Body of pancreas (tissue), 4 donors: ENCODE measurements at regions not wholly inside any gene's neighbourhood (a gene's known extent, or its start where the extent isn't known, plus 50 kb on each side); places are given as distances from the start of the nearest gene placed in this dataset.

Experiments used
- ATAC-seq: fragments of 150-250 bp; one replicate; pipeline ENCODE4 v1.9.1; 2016
- DNase-seq, 4 donors: peaks; one replicate each; pipeline ENCODE4 v3.0.0-alpha.2; 2019
- H3K27ac ChIP-seq, 4 donors: fragments of 200-600 bp; sonication (generic); 1 replicate in 3 of 4; 2 replicates in 1 of 4; pipeline versions ENCODE4 v1.5.1 to v1.6.1; 2016 to 2019; ENCODE audit warnings: mild to moderate bottlenecking in 1 of 4, mixed read lengths in 1 of 4, moderate library complexity in 1 of 4
- H3K27me3 ChIP-seq, 2 donors: fragments of 200-600 bp; sonication (generic); one replicate each; pipeline ENCODE4 v1.6.0; 2016; ENCODE audit warnings: mild to moderate bottlenecking in 1 of 2
- H3K36me3 ChIP-seq, 2 donors: fragments of 200-600 bp; sonication (generic); replicated peaks in 1 of 2; 2 replicates each; pipeline ENCODE4 v1.5.1; 2016; ENCODE audit warnings: low read depth in 2 of 2; ENCODE audit not compliant: insufficient read depth in 1 of 2
- H3K4me1 ChIP-seq: fragments of 200-600 bp; sonication (generic); one replicate; pipeline ENCODE4 v1.6.0; 2016
- H3K4me3 ChIP-seq, 2 donors: fragments of 200-600 bp; sonication (generic); 1 replicate in 1 of 2; 2 replicates in 1 of 2; pipeline ENCODE4 v1.5.1; 2016 to 2019
- H3K9me3 ChIP-seq, 3 donors: fragments of 200-600 bp; sonication (generic); 1 replicate in 2 of 3; 2 replicates in 1 of 3; pipeline ENCODE4 v1.5.1; 2016
- CTCF ChIP-seq, 7 experiments: fragments of 450-650 bp in 4 of 7; fragments of 200-600 bp in 3 of 7; sonication (generic) in 3 of 7; IDR thresholded peaks; one replicate each; pipeline ENCODE4 v1.5.1; 2016 to 2019; ENCODE audit warnings: antibody characterized with exemption in 7 of 7
- POLR2A ChIP-seq, 3 donors: fragments of 450-650 bp; IDR thresholded peaks; one replicate each; pipeline ENCODE4 v1.6.1; 2016; ENCODE audit warnings: antibody characterized with exemption in 3 of 3, mild to moderate bottlenecking in 2 of 3
- whole genome bisulfite sequencing, 2 donors: methylation state at CpG; one replicate each; pipeline ENCODE4 v1.1.5; 2017; 5-methylcytosine and 5-hydroxymethylcytosine counted together
- intact Hi-C: fragments of 100-400 bp; cut with DNase I; formaldehyde crosslinking; loops from one replicate; pipeline ENCODE4 v1.15.1; 2023

GRCh38 chr2:136441979-136442714 lies 323.2 kb upstream of the THSD7B start:
- no peaks in the 10 kb centered on the region for H3K4me1 ChIP-seq
- TF ChIP-seq POLR2A (IDR thresholded peaks at IDR 0.05) (no peak), CTCF (IDR thresholded peaks at IDR 0.05) (no peak)
- intact Hi-C loops = no loop called here
- H3K27me3 ChIP-seq = no peaks in the 10 kb centered on the region
- no peak for DNase-seq
- ATAC-seq = no peak
- 70 to 77% methylated on average over 9 of the region's 9 CpGs for WGBS, 2 donors
- H3K36me3 ChIP-seq = no peaks in the 10 kb centered on the region
- H3K9me3 ChIP-seq = no peaks in the 10 kb centered on the region
- no peak overlapping the region for H3K4me3 ChIP-seq
- H3K27ac ChIP-seq = no peak overlapping the region

- Histone ChIP-seq H3K4me3 (no peak overlapping the region), H3K27me3 (no peaks in the 10 kb centered on the region), H3K27ac (no peak overlapping the region), H3K9me3 (no peaks in the 10 kb centered on the region), H3K36me3 (no peaks in the 10 kb centered on the region), H3K4me1 (no peaks in the 10 kb centered on the region)
- 44 to 49% methylated on average over 5 of the region's 5 CpGs for WGBS, 2 donors
- intact Hi-C loops = no loop called here
- no peak for ATAC-seq
- DNase-seq = no peak
- no peak for TF ChIP-seq CTCF (IDR thresholded peaks at IDR 0.05)
- TF ChIP-seq POLR2A (IDR thresholded peaks at IDR 0.05) = no peak
Measured at GRCh38 chr2:136439064-136439676, 321.2 kb upstream of the CXCR4 start.

- Histone ChIP-seq H3K27ac (no peak overlapping the region), H3K36me3 (no peaks in the 10 kb centered on the region)
- 80 to 88% methylated on average over 5 of the region's 5 CpGs for WGBS, 2 donors
Measured at GRCh38 chr2:136437461-136437860, 319.5 kb upstream of the CXCR4 start.

GRCh38 chr2:136436936-136437335 lies 319.0 kb upstream of the CXCR4 start:
- Histone ChIP-seq H3K4me1 (no peaks in the 10 kb centered on the region), H3K36me3 (no peaks in the 10 kb centered on the region), H3K27me3 (no peaks in the 10 kb centered on the region), H3K9me3 (no peaks in the 10 kb centered on the region), H3K27ac (no peak overlapping the region), H3K4me3 (no peak overlapping the region)
- WGBS, 2 donors = 37 to 57% methylated on average over 5 of the region's 5 CpGs
- ATAC-seq = no peak
- DNase-seq = no peak
- intact Hi-C loops = no loop called here
- TF ChIP-seq CTCF (IDR thresholded peaks at IDR 0.05) (no peak), POLR2A (IDR thresholded peaks at IDR 0.05) (no peak)

More at GRCh38 chr2:136437461-136437860, 319.5 kb upstream of the CXCR4 start:
- intact Hi-C loops = no loop called here
- DNase-seq (no peak), ATAC-seq (no peak)
- Histone ChIP-seq H3K4me1 (no peaks in the 10 kb centered on the region), H3K4me3 (no peak overlapping the region), H3K27me3 (no peaks in the 10 kb centered on the region), H3K9me3 (no peaks in the 10 kb centered on the region)
- no peak for TF ChIP-seq CTCF (IDR thresholded peaks at IDR 0.05)
- TF ChIP-seq POLR2A (IDR thresholded peaks at IDR 0.05) = no peak
